ENCODE measurements at regions not wholly inside any gene's neighbourhood (a gene's known extent, or its start where the extent isn't known, plus 50 kb on each side); places are given as distances from the start of the nearest gene placed in this dataset.

DNA sequence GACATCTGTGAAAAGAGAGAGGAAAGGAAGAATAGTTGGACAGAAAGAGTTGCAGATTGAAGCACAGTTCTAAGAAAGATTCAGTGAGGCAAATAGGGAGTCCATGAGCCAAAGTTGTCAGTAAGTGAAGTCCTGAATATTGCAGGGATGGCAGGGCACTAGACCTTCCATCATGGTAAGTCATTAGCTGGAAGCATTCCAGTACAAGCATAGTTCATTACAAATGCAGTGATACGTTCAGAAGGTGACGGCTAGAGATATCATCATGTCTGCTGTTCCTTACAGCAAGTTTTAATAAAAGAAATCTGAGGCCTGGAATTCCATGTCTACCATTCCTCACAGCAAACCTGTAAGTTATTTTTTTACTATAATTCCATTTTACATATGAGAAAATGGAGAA lies 720.1 kb downstream of the GBE1 start:
- H3K4me1 Mint-ChIP-seq (ENCODE audit: unreplicated experiment), result no peaks in the 10 kb centered on the region
- no peak overlapping the region for H3K4me3 Mint-ChIP-seq
- H3K9me3 Mint-ChIP-seq, result no peaks in the 10 kb centered on the region
- H3K27ac Mint-ChIP-seq, result no peak overlapping the region
- no peak for DNase-seq (ENCODE audit: extremely low spot score, unreplicated experiment)
- TF ChIP-seq, protein P1, sequence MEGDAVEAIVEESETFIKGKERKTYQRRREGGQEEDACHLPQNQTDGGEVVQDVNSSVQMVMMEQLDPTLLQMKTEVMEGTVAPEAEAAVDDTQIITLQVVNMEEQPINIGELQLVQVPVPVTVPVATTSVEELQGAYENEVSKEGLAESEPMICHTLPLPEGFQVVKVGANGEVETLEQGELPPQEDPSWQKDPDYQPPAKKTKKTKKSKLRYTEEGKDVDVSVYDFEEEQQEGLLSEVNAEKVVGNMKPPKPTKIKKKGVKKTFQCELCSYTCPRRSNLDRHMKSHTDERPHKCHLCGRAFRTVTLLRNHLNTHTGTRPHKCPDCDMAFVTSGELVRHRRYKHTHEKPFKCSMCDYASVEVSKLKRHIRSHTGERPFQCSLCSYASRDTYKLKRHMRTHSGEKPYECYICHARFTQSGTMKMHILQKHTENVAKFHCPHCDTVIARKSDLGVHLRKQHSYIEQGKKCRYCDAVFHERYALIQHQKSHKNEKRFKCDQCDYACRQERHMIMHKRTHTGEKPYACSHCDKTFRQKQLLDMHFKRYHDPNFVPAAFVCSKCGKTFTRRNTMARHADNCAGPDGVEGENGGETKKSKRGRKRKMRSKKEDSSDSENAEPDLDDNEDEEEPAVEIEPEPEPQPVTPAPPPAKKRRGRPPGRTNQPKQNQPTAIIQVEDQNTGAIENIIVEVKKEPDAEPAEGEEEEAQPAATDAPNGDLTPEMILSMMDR (conservative IDR thresholded peaks at IDR 0.05), result no peak
- no peaks in the 10 kb centered on the region for H3K36me3 Mint-ChIP-seq
- H3K27me3 Mint-ChIP-seq, result no peaks in the 10 kb centered on the region

DNA sequence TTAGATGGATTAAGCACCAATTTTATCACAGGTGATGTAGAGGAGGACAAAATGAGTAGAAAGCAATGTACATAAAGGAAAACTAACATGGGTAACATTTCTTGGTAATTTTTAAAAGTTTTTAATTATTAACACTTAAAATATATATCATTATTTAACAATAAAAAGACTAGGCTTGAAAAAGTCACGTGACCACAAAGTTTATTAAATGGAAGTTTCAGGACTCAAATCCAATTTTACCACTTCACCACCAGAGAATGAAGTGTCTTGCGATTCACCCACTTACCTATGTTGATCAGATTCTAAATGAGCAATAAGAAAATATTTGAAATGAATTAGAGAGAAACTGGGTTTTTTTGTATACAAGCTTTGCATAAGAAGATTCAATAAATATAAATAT lies 721.3 kb downstream of the GBE1 start:
- Mint-ChIP-seq H3K36me3 (no peaks in the 10 kb centered on the region), H3K9me3 (no peaks in the 10 kb centered on the region), H3K27ac (no peak overlapping the region), H3K4me3 (no peak overlapping the region), H3K27me3 (no peaks in the 10 kb centered on the region), H3K4me1 (ENCODE audit: unreplicated experiment) (no peaks in the 10 kb centered on the region)
- TF ChIP-seq, protein P1 (conservative IDR thresholded peaks at IDR 0.05), result no peak
- DNase-seq (ENCODE audit: extremely low spot score, unreplicated experiment), result no peak

DNA sequence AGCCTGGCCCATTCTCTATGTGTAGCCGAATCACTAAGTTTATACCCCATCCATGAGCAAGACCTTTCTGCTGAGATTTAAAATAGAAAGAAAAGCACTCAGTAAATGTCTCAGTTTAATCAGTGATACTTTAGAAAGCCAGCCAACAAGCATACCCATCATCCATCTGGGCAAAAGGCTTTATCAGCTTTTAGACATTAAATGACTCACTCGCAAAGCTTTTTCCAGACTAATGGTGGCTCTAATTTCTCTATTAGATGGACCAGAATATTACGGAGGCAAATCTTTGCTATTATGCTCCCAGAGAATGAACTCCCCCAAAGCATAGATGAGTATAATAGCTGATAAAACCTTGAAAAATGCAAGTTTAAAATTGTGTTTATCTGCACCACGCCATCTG lies 727.8 kb downstream of the GBE1 start:
- no peak overlapping the region for H3K4me3 Mint-ChIP-seq
- H3K36me3 Mint-ChIP-seq, result no peaks in the 10 kb centered on the region
- no peaks in the 10 kb centered on the region for H3K4me1 Mint-ChIP-seq (ENCODE audit: unreplicated experiment)
- H3K9me3 Mint-ChIP-seq, result no peaks in the 10 kb centered on the region
- H3K27ac Mint-ChIP-seq, result no peak overlapping the region
- TF ChIP-seq, protein P1 (conservative IDR thresholded peaks at IDR 0.05), result no peak
- no peaks in the 10 kb centered on the region for H3K27me3 Mint-ChIP-seq
- DNase-seq (ENCODE audit: extremely low spot score, unreplicated experiment), result no peak

DNA sequence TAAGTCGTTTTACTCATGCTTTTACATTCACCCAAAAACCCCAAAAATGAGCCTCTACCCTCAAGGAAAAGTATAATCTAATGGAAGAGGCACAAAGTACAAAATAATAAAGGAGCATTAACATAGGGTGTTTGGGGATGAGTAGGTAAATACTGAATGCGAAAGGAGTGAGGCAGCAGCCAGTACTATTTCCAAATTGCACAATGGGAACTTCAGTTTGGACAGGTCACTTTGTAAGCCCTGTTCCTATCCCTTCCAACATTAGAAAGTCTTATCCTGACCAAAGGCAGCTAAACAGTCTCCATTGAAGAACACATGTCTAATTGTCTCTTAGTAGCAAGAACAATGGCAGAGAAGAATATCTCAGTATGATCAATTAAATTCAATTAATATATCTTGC lies 728.3 kb downstream of the GBE1 start:
- Mint-ChIP-seq H3K4me1 (ENCODE audit: unreplicated experiment) (no peaks in the 10 kb centered on the region), H3K9me3 (no peaks in the 10 kb centered on the region), H3K27ac (no peak overlapping the region), H3K27me3 (no peaks in the 10 kb centered on the region), H3K36me3 (no peaks in the 10 kb centered on the region), H3K4me3 (no peak overlapping the region)
- DNase-seq (ENCODE audit: extremely low spot score, unreplicated experiment), result no peak
- TF ChIP-seq, protein P1 (conservative IDR thresholded peaks at IDR 0.05), result no peak

DNA sequence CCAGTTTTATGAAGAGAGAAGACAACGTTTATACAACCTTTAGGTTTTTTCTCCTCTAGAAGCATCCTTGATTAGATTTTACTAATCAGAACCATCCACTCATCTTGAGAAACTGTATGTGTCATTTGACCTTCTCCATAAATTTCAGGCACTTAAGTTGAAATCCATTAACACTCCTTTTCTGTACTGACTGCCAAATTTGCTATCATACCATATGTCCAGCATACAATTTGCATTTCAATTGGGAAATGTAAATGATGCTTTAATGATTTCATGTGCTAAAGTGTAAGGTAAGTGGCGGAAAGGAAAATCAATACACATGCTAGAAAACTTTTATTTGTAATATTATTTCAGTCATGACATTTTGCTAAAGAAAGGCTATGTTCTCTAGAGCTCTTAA lies 731.6 kb downstream of the GBE1 start:
- Mint-ChIP-seq H3K36me3 (no peaks in the 10 kb centered on the region), H3K9me3 (no peaks in the 10 kb centered on the region), H3K4me1 (ENCODE audit: unreplicated experiment) (no peaks in the 10 kb centered on the region), H3K4me3 (no peak overlapping the region), H3K27ac (no peak overlapping the region), H3K27me3 (no peaks in the 10 kb centered on the region)
- TF ChIP-seq, protein P1 (conservative IDR thresholded peaks at IDR 0.05), result no peak
- DNase-seq (ENCODE audit: extremely low spot score, unreplicated experiment), result no peak

DNA sequence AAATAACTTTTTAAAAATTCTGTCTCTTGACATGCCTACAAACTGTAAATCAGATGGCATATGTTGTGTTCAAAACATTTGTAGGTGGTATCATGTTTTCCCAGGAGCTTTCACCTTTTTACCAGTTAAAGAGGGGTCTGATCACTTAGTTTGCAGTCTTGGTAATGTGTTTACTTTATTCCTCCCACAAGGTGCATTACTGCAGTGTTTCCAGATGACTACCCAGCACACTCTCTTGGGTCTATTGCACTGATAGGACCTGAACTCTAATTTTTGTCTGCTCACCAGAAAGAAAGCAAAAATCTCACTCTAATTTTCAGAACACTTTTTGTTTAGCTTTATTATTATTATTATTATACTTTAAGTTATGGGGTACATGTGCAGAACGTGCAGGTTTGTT lies 734.1 kb downstream of the GBE1 start:
- Mint-ChIP-seq H3K27me3 (no peaks in the 10 kb centered on the region), H3K27ac (no peak overlapping the region), H3K4me1 (ENCODE audit: unreplicated experiment) (no peaks in the 10 kb centered on the region), H3K9me3 (no peaks in the 10 kb centered on the region), H3K36me3 (no peaks in the 10 kb centered on the region), H3K4me3 (no peak overlapping the region)
- TF ChIP-seq, protein P1 (conservative IDR thresholded peaks at IDR 0.05), result no peak
- no peak for DNase-seq (ENCODE audit: extremely low spot score, unreplicated experiment)
